ENCODE measurements at regions not wholly inside any gene's neighbourhood (a gene's known extent, or its start where the extent isn't known, plus 50 kb on each side); places are given as distances from the start of the nearest gene placed in this dataset.
"Not testable (repeated sequence)": the region's sequence is repeated elsewhere in the genome, so short reads cannot be mapped to it uniquely, and the experiment has no call there.

GRCh38 chr15:47041301-47041700, 676.0 kb upstream of the SEMA6D start:
- no peak overlapping the region for H3K4me3 ChIP-seq (replicated peaks in 1 of 3)
- no peak for DNase-seq
- WGBS, 2 donors, result 100% methylated on average over 1 of the region's 1 CpG
- H3K27me3 ChIP-seq, result no peaks in the 10 kb centered on the region
- TF ChIP-seq POLR2A (IDR thresholded peaks at IDR 0.05), result no peak
- TF ChIP-seq CTCF (IDR thresholded peaks at IDR 0.05), result no peak
- H3K4me1 ChIP-seq, result no peaks in the 10 kb centered on the region
- intact Hi-C loops (cut with DNase I), result no loop called here
- no peak overlapping the region for H3K27ac ChIP-seq
- no peaks in the 10 kb centered on the region for H3K9me3 ChIP-seq
- no peaks in the 10 kb centered on the region for H3K36me3 ChIP-seq

GRCh38 chr15:47047981-47048380, 669.3 kb upstream of the SEMA6D start:
- H3K9me3 ChIP-seq; H3K27ac ChIP-seq; intact Hi-C loops (cut with DNase I); H3K4me1 ChIP-seq; H3K27me3 ChIP-seq; H3K36me3 ChIP-seq; H3K4me3 ChIP-seq (replicated peaks in 1 of 3); DNase-seq: not testable (repeated sequence)

GRCh38 chr15:47066392-47066791, 650.9 kb upstream of the SEMA6D start:
- WGBS, 2 donors, result 77 to 83% methylated on average over 7 of the region's 7 CpGs
- no peak for TF ChIP-seq CTCF (IDR thresholded peaks at IDR 0.05)
- TF ChIP-seq POLR2A (IDR thresholded peaks at IDR 0.05), result no peak

GRCh38 chr15:47077846-47078245, 639.5 kb upstream of the SEMA6D start:
- 63 to 74% methylated on average over 4 of the region's 4 CpGs for WGBS, 2 donors
- DNase-seq; H3K36me3 ChIP-seq; H3K4me3 ChIP-seq (replicated peaks in 1 of 3); H3K4me1 ChIP-seq; intact Hi-C loops (cut with DNase I); H3K9me3 ChIP-seq; H3K27ac ChIP-seq; H3K27me3 ChIP-seq: not testable (repeated sequence)

More at GRCh38 chr15:47066392-47066791, 650.9 kb upstream of the SEMA6D start:
- Histone ChIP-seq H3K4me1 (no peaks in the 10 kb centered on the region), H3K4me3 (replicated peaks in 1 of 3) (no peak overlapping the region), H3K27me3 (no peaks in the 10 kb centered on the region), H3K36me3 (no peaks in the 10 kb centered on the region), H3K9me3 (no peaks in the 10 kb centered on the region), H3K27ac (no peak overlapping the region)
- no peak for DNase-seq
- intact Hi-C loops (cut with DNase I), result no loop called here

- TF ChIP-seq CTCF (IDR thresholded peaks at IDR 0.05) (no peak), POLR2A (IDR thresholded peaks at IDR 0.05) (no peak)
- Histone ChIP-seq H3K27ac (no peak overlapping the region), H3K36me3 (no peaks in the 10 kb centered on the region), H3K9me3 (no peaks in the 10 kb centered on the region), H3K4me3 (replicated peaks in 1 of 3) (no peak overlapping the region), H3K4me1 (no peaks in the 10 kb centered on the region), H3K27me3 (no peaks in the 10 kb centered on the region)
- intact Hi-C loops (cut with DNase I), result no loop called here
- DNase-seq, result no peak
- 64 to 65% methylated on average over 2 of the region's 2 CpGs for WGBS, 2 donors
These were observed 621.5 kb upstream of the SEMA6D start for GRCh38 chr15:47095833-47096232.

GRCh38 chr15:47098526-47098925, 618.8 kb upstream of the SEMA6D start:
- H3K9me3 ChIP-seq; H3K4me1 ChIP-seq; H3K4me3 ChIP-seq (replicated peaks in 1 of 3); intact Hi-C loops (cut with DNase I); H3K27ac ChIP-seq; DNase-seq; H3K27me3 ChIP-seq; H3K36me3 ChIP-seq: not testable (repeated sequence)

- H3K4me3 ChIP-seq (replicated peaks in 1 of 3); H3K4me1 ChIP-seq; H3K27ac ChIP-seq; DNase-seq; H3K27me3 ChIP-seq; H3K36me3 ChIP-seq; H3K9me3 ChIP-seq; intact Hi-C loops (cut with DNase I): not testable (repeated sequence)
- 86 to 93% methylated on average over 1 to 4 of the region's 6 CpGs for WGBS, 2 donors
These were observed 617.5 kb upstream of the SEMA6D start for GRCh38 chr15:47099801-47100200.

GRCh38 chr15:47108800-47109199, 608.5 kb upstream of the SEMA6D start:
- H3K4me1 ChIP-seq; H3K27me3 ChIP-seq; H3K4me3 ChIP-seq (replicated peaks in 1 of 3); H3K9me3 ChIP-seq; intact Hi-C loops (cut with DNase I); DNase-seq; H3K36me3 ChIP-seq; H3K27ac ChIP-seq: not testable (repeated sequence)
- 92 to 93% methylated on average over 4 of the region's 4 CpGs for WGBS, 2 donors

Measured in thyroid gland (tissue), 4 donors.